ENCODE measurements at regions not wholly inside any gene's neighbourhood (a gene's known extent, or its start where the extent isn't known, plus 50 kb on each side); places are given as distances from the start of the nearest gene placed in this dataset.

- DNase-seq, result no peak
Measured at GRCh38 chr11:128039140-128040021, 548.0 kb downstream of the ETS1 start.

GRCh38 chr11:128036556-128037093, 550.7 kb downstream of the ETS1 start:
- no peak for DNase-seq

DNA sequence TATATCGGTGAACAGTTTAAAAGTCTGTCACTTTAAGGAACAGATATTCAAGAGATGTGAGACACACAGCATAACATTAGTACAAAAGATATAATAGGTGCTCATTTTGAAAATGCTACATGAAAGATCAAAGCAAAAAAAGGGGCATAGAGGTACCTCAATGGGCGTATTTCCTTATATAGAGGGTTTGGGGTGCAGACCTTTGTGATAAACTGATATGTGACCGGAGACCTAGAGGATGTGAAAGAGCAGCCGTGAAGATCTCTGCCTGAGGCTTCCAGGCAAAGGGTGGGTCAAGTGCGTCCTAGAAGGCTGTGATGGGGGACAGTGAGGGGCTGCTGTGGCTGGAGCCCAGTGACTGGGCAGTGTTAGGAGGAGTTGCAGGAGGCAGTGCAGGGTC, 551.4 kb downstream of the ETS1 start:
- DNase-seq, result no peak

DNA sequence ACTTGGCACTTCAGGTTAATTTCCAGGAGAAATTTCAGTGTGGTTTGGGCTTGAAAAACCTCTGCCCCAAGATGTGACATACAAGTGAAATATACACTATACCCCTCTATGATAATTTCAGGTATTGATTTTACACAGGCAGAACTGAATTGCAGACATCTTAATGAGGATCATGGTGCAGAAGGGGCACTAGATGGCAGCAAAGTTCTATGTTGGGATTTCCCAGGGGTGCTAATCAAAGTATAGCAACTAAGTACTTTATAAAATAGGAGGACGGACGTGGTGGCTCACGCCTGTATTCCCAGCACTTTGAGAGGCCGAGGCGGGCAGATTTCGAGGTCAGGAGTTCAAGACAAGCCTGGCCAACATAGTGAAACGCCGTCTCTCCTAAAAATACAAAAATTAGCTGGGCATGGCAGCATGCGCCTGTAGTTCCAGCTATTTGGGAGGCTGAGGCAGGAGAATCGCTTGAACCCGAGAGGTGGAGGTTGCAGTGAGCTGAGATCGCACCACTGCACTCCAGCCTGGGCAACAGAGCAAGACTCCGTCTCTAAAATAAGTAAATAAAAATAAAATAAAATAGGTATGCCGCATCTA, 555.7 kb downstream of the ETS1 start:
- peak; percentile 46 to 47 for DNase-seq

GRCh38 chr11:128029219-128029722, 558.1 kb downstream of the ETS1 start:
- no peak for DNase-seq

GRCh38 chr11:128026596-128026995, 560.8 kb downstream of the ETS1 start:
- no peak for DNase-seq

- DNase-seq, result no peak
Measured at GRCh38 chr11:128022761-128023160, 564.6 kb downstream of the ETS1 start.

DNA sequence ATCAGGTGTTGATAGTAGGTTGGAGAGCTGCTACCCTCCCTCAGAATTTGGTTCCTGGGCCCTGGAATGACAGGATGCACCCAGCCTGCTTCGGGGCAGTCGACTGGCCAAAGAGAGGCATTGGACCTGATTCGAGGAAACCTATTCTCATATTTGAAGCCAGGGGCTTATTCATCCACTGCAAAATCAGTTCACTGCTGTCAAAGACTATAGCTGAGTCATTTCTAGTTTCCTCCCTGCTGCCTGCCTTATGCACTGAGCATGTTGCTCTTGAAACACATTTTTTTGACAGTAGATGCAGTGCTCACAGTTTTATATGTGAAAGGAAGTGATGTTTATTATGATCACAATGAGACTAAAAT, 565.4 kb downstream of the ETS1 start:
- no peak for DNase-seq

DNA sequence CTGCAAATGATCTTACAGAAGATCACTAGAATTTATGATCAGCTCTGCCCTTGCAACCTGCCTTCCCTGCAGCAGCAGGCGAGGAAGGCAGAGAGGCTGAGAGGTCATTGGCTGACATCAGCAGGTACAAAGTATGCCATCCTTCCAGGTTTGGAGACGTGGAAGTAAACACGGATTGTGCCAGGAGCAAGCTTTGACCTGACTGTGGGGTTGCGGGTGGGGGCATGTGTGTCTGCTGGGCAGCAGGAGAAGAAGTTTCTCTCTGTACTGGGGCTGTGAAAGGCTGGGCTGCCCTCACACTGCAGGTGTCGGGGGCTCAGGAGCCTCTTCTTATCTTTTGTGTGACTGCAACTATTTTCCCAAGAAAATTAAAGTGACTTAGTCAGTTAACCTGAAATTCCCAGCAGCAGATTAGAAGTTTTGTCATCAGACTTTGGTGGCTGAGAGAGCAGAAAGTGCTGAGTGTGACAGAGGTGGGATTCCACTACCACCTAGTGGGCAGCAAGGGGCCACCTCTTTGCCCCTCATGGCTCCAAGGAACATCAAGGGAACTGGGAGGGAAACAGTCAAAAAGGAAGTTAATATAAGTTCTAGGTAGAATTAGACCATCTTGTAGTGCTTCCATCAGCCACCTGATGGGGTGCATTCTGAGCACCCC, 565.9 kb downstream of the ETS1 start:
- no peak for DNase-seq

- no peak for DNase-seq
Measured at GRCh38 chr11:128018692-128019091, 568.7 kb downstream of the ETS1 start.

- no peak for DNase-seq
Measured at GRCh38 chr11:128005562-128005961, 581.8 kb downstream of the ETS1 start.

- DNase-seq, result no peak
Measured at GRCh38 chr11:127998421-127998820, 588.9 kb downstream of the ETS1 start.

DNA sequence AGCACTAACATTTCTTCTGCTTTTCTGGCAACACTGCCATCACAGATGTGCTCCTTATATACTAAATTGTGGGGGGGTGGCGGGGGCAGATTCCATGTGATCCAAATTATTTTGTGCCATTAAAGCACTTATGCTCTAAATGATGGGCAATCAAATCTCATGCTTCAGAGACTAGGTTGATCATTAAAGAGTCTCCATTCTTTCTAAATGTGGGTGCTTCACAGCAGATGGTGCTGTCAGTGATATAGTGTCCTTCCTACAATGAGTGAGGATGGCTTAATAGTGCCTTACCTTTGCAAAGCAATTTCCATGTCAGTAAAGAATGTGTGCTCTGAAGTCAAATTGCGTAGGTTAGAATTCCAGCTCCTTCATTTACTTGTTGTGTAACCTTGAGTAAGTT, 589.8 kb downstream of the ETS1 start:
- DNase-seq, result no peak

DNA sequence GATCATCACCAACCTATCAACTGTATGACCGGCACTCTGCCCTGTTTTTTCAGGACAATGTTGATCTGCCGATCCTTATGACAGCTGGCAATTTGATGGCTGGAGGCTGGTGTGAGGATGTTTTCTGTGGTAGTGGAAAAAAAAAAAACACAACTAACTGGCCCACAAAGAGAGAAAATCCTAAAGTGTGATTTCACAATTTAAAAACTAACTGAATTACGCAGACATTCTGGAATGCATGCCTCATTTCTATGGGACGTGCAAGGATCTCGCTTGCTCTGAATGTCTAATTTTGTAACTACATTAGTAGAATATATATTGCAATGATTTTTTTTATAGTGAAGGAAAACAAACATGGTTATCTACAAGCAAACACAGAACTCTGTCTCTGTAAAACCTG, 590.5 kb downstream of the ETS1 start:
- no peak for DNase-seq

DNA sequence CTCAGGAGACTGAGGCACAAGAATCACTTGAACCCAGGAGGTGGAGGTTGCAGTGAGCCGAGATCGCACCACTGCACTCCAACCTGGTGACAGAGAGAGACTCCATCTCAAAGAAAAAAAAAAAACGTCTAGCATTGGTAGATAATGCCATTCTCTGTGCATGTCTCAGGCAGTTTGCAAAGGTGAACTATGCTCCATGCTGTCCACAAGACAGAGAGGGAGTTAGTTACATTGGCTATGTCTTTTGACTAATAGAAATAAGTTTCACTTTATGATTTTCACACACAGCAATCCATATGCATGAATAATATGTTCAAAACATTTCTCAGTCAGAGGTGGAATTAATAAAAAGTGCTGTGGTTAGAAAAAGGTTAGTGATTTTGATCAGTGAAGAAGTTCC, 591.4 kb downstream of the ETS1 start:
- no peak for DNase-seq

- no peak for DNase-seq
Measured at GRCh38 chr11:127994736-127995135, 592.6 kb downstream of the ETS1 start.

DNA sequence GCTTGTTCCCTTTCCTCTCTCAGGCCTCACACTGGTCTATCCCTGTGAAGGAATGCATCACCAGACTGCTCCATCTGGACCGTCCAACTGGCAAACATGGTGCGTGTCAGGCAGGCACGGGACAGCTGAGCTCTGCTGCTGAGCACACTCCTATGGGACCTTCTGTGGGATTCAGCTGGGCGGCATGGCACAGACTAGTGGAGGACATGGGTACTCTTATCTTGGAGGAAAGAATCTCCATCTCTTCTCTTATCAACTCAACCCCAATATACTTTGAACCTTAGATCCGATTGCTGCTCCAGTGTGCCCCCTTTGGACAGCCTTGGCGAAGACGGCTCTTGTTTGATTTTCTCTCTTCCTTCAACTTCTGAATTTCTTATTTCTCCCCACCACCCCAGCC, 593.6 kb downstream of the ETS1 start:
- no peak for DNase-seq

GRCh38 chr11:127993281-127993680, 594.1 kb downstream of the ETS1 start:
- DNase-seq, result no peak

DNA sequence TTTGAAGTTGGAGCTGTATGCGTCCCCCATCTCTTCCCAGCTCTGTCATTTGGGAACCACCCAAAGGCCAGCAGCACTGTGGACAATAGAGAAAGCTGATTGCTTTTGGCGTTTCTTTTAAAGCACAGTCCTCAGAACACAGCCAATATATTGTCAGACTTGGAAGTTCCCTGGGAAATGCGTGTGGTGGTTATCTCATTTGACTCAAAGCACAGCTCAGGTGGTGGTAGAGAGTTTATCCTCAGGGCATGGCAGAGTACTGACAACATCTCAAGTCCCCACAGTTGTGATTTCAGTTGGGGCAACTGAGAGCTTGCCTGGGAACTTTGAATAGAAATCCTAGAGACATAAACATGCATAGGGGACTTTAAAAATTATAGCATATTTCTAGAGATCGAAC, 601.3 kb downstream of the ETS1 start:
- DNase-seq, result no peak

GRCh38 chr11:127972816-127973215, 614.5 kb downstream of the ETS1 start:
- DNase-seq, result no peak

DNA sequence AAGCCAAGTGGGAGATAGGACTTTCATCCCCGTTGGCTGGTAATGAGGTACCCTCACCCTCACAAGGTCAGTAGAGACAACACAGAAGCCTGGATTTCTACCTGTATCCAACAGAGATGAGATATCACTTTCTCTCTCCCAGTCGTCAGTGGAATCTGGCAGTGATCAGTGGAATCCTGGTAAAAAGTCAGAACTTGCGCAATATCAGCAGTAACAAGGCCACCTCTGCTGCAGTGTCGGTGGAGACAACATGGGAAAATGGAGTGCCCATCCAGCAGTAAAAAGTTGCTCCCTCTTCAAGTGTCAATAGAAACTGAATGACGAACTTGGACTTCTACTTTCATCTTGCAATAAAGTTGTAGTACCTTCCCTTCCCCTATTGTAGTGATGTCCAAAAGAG, 615.9 kb downstream of the ETS1 start:
- no peak for DNase-seq

DNA sequence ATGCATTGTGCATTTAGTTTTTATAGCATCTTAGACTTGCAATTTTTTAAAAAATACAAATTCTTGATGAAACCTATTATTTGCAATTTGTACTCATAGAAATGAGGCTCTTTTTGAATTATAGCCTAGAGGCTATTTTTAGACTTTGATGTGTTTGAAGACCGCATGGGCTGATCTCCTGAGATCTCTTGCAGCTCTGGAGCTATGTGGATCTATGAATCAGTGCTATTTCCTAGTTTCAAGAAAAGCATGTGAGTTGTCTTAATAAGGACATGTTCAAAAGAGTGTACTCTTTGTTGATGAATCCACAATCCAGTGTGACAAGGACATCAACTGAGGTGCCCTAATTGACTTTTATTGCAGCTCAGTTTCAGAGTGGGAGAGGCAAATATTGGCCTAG, 620.5 kb downstream of the ETS1 start:
- DNase-seq, result no peak
